Small intestine (tissue), 7 donors: ENCODE measurements at regions not wholly inside any gene's neighbourhood (a gene's known extent, or its start where the extent isn't known, plus 50 kb on each side); places are given as distances from the start of the nearest gene placed in this dataset.

ENCODE experiments used
- DNase-seq, 2 donors: peaks; one replicate each; pipeline versions ENCODE4 v3.0.0 to v3.0.0-alpha.2; 2013
- FAIRE-seq: peaks from 2 replicates; lab custom pipeline; 2012; peaks lifted over from hg19 to GRCh38; lab: Jason Lieb, UNC
- H3K27ac ChIP-seq, 3 donors: one replicate each; pipeline ENCODE4 v1.5.1; 2013; ENCODE audit warnings: low read length in 2 of 3, mild to moderate bottlenecking in 2 of 3, control low read depth in 1 of 3, inconsistent platforms in 1 of 3, low read depth in 1 of 3, moderate library complexity in 1 of 3
- H3K27me3 ChIP-seq, 3 donors: one replicate each; pipeline ENCODE4 v1.6.1; 2013; ENCODE audit warnings: low read length in 3 of 3, inconsistent platforms in 1 of 3; ENCODE audit not compliant: control insufficient read depth in 3 of 3, insufficient read depth in 3 of 3
- H3K36me3 ChIP-seq, 3 donors: one replicate each; pipeline ENCODE4 v1.6.1; 2013; ENCODE audit warnings: low read length in 3 of 3, inconsistent platforms in 1 of 3, low read depth in 1 of 3, mild to moderate bottlenecking in 1 of 3, moderate library complexity in 1 of 3; ENCODE audit not compliant: control insufficient read depth in 3 of 3, insufficient read depth in 2 of 3
- H3K4me1 ChIP-seq, 3 donors: one replicate each; pipeline ENCODE4 v1.6.1; 2013; ENCODE audit warnings: low read length in 2 of 3, inconsistent platforms in 1 of 3, low read depth in 1 of 3, mild to moderate bottlenecking in 1 of 3, moderate library complexity in 1 of 3; ENCODE audit not compliant: control insufficient read depth in 3 of 3, insufficient read depth in 2 of 3
- H3K4me3 ChIP-seq, 3 donors: one replicate each; pipeline ENCODE4 v1.5.1; 2013; ENCODE audit warnings: low read length in 3 of 3, control low read depth in 1 of 3, inconsistent platforms in 1 of 3, low read depth in 1 of 3, mild to moderate bottlenecking in 1 of 3, moderate library complexity in 1 of 3
- H3K9me3 ChIP-seq, 2 donors: one replicate each; pipeline ENCODE4 v1.6.1; 2013; ENCODE audit warnings: low read depth in 1 of 2, low read length in 1 of 2; ENCODE audit not compliant: control insufficient read depth in 2 of 2, insufficient read depth in 1 of 2
- WGBS, 3 donors: extraction: QIAGEN DNeasy Blood & Tissue Kit; methylation state at CpG; one replicate each; pipeline ENCODE4 v1.1.7; 2013; 5-methylcytosine and 5-hydroxymethylcytosine counted together
- donor health status: healthy with polysubstance abuse.
- donor health status: control.
- donor health status: control.
- donor health status: Bipolar disorder and iron deficiency.
- donor health status: healthy.

DNA sequence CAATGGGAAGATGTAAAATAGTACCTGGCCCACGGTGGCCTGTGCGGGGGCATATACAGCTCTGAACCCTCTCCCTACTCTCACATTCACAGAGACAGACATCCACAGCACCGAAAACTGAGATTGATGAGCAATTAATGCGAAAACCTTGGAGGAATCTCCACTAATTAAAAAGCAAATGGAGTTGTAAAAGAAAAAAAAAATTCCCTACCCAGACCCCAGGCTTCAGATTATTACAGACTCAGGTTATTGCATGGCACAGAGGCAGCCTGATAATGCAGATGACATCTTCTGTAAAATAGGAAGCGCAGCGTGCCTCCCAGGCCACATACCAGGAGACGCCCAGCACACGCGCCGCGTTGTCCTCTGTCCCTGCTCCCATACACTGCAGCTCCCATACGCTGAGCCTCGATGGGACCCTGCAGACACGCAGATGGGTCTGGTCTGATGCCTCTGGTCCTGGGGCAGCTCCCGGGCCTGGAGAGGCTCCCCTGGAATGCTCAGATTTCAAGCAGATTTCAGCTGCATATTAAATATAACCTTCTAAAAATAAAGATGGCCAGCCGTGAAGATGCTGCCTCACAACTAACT, 496.1 kb upstream of the MYT1L start:
- FAIRE-seq (no peak), DNase-seq (no peak)
- WGBS, 3 donors: 86 to 89% (median 89%) methylated on average over 16 of the region's 16 CpGs
- Histone ChIP-seq H3K9me3 (no peaks in the 10 kb centered on the region), H3K36me3 (no peaks in the 10 kb centered on the region), H3K27me3 (no peaks in the 10 kb centered on the region), H3K27ac (no peak overlapping the region), H3K4me1 (no peaks in the 10 kb centered on the region), H3K4me3 (no peak overlapping the region)

DNA sequence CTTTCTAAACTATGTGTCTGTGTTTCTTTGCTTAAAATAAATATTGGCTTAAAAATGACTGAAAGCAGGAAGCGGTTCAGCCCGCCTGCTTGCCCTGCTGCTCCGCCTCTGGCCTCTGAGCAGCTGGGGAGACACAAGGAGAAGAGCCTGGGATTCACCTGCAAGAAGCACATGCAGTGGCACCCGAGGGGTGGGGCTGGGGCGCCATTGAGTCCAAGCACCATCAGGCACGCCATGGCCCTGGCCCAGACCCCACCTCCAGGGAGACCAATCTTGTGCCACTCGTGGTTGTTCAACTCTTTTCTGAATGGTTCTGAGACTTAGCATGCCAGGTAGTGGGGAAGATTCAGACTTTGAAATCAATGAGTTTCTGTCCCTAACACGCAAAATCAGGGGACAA, 495.5 kb upstream of the MYT1L start:
- H3K4me1 ChIP-seq: no peaks in the 10 kb centered on the region
- H3K27me3 ChIP-seq: no peaks in the 10 kb centered on the region
- no peak for DNase-seq
- no peaks in the 10 kb centered on the region for H3K9me3 ChIP-seq
- H3K27ac ChIP-seq: no peak overlapping the region
- FAIRE-seq: no peak
- H3K36me3 ChIP-seq: no peaks in the 10 kb centered on the region
- no peak overlapping the region for H3K4me3 ChIP-seq
- 59 to 77% (median 65%) methylated on average over 8 of the region's 8 CpGs for WGBS, 3 donors

DNA sequence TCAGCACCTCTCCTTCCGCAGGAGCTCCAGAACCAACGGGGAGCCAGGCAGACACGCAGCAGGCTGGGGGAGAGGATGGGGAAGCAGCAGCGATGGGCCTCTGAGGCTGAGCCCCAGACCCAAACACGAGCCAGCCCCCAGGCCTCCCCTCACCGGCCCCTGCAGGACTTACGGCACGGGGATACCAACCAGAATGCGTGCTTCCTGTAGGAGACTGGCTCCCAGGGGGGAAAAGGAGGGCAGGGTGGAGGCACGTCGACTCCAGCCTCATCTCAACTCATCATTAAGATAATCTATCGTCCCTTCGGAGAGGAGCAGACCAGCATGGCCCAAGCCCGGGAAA, 495.1 kb upstream of the MYT1L start:
- 68 to 80% (median 79%) methylated on average over 14 of the region's 14 CpGs for WGBS, 3 donors
- Histone ChIP-seq H3K4me3 (no peak overlapping the region), H3K27ac (no peak overlapping the region), H3K4me1 (no peaks in the 10 kb centered on the region), H3K27me3 (no peaks in the 10 kb centered on the region), H3K36me3 (no peaks in the 10 kb centered on the region), H3K9me3 (no peaks in the 10 kb centered on the region)
- DNase-seq (no peak), FAIRE-seq (no peak)

DNA sequence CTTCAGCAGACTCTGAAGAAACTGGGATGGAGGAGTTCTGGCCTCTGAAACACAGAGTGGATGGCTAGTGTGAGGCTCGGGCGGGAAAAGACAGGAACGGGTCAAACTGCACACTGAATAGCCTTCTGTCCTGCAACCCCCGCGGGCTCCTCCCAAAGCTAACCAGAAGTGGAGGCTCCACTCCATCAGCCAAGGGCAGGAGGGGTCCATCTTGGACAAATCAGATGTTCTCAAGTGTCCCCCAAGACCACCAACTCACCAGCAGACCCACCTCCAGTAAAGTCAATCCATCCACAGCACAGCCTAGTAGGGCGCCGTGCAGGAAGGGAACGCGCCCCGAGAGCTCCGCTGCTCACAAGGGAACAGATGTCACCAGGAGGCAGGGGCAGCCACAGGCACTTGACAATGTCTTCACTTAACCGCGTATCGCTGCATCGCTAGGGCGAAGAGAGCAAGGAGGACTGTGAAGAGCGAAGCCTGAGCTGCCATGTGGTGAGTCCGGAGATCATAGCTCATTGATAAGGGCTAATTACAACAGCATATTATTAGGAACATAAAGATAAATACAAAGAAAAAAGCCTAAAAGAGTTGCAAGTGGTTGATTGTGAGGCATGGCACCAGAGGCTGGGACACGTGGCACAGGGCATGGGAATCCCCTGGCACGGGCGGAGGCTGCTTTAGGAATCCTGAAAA, 494.6 kb upstream of the MYT1L start:
- WGBS, 3 donors: 88 to 90% (median 89%) methylated on average over 21 of the region's 21 CpGs

DNA sequence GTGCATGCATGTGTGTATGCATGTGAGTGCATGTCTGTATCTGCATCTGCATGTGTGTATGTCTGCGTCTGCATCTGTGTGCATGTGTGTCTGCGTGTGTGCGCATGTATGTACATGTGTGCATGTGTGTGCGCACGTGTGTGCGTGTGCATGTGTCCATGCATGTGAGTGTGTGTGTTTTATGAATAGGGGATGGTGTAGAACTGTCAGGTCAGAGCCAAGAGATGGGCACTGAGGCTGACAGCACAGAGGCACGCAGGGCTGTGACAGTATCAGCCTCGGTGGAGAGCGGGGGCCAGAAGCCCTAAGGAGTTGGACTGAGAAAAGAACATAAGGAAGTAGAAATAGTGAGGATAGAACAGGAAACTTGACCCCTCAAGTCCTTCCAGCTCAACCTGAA, 494.0 kb upstream of the MYT1L start:
- Histone ChIP-seq H3K27me3 (no peaks in the 10 kb centered on the region), H3K4me3 (no peak overlapping the region), H3K27ac (no peak overlapping the region), H3K9me3 (no peaks in the 10 kb centered on the region), H3K36me3 (no peaks in the 10 kb centered on the region), H3K4me1 (no peaks in the 10 kb centered on the region)
- no peak for FAIRE-seq
- WGBS, 3 donors: 88 to 95% (median 89%) methylated on average over 9 of the region's 9 CpGs
- no peak for DNase-seq

More for the DNA sequence above, 494.6 kb upstream of the MYT1L start:
- H3K27ac ChIP-seq: no peak overlapping the region
- no peaks in the 10 kb centered on the region for H3K36me3 ChIP-seq
- no peaks in the 10 kb centered on the region for H3K9me3 ChIP-seq
- no peak overlapping the region for H3K4me3 ChIP-seq
- DNase-seq (no peak), FAIRE-seq (no peak)
- no peaks in the 10 kb centered on the region for H3K4me1 ChIP-seq
- no peaks in the 10 kb centered on the region for H3K27me3 ChIP-seq

DNA sequence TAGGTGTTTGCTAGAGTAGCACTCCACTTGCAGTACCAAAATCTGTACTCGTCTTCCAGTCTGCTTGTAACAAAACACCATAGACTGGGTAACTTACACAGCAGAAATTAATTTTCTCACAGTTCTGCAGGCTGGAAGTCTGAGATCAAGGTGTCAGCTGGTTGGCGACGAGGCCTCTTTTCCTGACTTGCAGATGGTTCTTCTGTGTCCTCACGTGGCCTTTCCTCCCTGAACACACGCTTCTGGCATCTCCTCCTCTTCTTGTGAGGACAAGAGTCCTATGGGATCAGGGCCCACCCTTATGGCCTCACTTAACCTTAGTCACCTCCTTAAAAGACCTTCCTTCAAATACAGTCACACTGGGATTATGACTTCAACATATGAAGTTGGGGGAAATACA, 493.5 kb upstream of the MYT1L start:
- no peak overlapping the region for H3K4me3 ChIP-seq
- H3K36me3 ChIP-seq: no peaks in the 10 kb centered on the region
- FAIRE-seq: no peak
- H3K27ac ChIP-seq: no peak overlapping the region
- H3K4me1 ChIP-seq: no peaks in the 10 kb centered on the region
- H3K9me3 ChIP-seq: no peaks in the 10 kb centered on the region
- 75 to 78% (median 75%) methylated on average over 5 of the region's 5 CpGs for WGBS, 3 donors
- H3K27me3 ChIP-seq: no peaks in the 10 kb centered on the region
- no peak for DNase-seq

DNA sequence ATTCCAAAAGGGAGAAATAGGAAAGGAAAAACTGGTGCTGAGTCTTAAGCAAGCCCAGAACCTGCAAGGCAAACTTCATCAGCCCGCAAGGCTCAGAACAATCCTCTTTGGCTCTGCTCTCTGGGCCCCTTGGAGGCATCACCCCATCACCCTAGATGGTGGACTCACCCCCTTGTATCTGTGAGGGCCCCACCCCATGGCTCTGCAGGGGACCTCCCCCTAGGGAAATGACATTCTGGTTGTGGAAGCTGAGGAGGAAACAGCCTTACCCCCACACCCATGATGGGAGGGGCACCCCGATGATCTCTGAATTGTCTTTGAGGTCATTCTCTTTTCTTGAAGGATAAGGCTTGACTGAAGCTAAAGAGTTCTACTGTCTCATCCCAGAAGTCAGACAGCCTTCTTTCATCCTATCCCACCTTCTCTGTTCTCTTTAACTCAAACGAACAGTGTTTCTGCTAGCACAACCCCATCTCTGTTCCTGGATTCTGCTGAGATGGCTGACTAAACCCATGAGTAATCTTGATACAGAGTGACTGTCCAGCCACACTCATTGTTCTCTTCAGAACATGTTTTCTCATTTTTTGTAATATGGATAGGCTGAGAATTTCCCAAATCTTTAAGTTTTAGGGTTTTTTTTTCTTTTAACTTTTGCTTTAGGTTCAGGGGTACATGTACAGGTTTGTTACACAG, 492.1 kb upstream of the MYT1L start:
- FAIRE-seq: no peak
- no peaks in the 10 kb centered on the region for H3K27me3 ChIP-seq
- no peak overlapping the region for H3K27ac ChIP-seq
- 60 to 79% (median 62%) methylated on average over 3 of the region's 3 CpGs for WGBS, 3 donors
- DNase-seq: no peak
- H3K4me3 ChIP-seq: no peak overlapping the region
- no peaks in the 10 kb centered on the region for H3K36me3 ChIP-seq
- no peaks in the 10 kb centered on the region for H3K4me1 ChIP-seq
- no peaks in the 10 kb centered on the region for H3K9me3 ChIP-seq

DNA sequence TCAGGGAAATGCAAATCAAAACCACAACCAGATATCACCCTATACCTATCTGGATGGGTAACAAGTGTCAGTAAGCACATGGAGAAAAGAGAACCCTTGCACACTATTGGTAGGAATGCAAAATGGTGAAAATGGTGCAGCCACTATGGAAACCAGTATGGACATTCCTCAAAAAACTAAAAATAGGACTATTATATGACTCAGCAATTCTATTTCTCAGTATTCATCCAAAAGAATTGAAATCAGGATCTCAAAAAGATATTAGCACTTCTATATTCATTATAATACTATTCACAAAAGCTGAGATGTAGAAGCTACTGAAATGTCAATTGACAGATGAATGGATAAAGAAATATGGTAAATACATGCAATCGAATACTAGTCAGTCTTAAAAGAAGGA, 491.1 kb upstream of the MYT1L start:
- H3K4me1 ChIP-seq: no peaks in the 10 kb centered on the region
- whole genome bisulfite sequencing, 3 donors: 91 to 94% (median 93%) methylated on average over 1 of the region's 1 CpG
- no peak overlapping the region for H3K27ac ChIP-seq
- no peaks in the 10 kb centered on the region for H3K36me3 ChIP-seq
- no peaks in the 10 kb centered on the region for H3K9me3 ChIP-seq
- DNase-seq (no peak), FAIRE-seq (no peak)
- H3K27me3 ChIP-seq: no peaks in the 10 kb centered on the region
- H3K4me3 ChIP-seq: no peak overlapping the region
